HG03521 (cell line): ENCODE measurements at regions not wholly inside any gene's neighbourhood (a gene's known extent, or its start where the extent isn't known, plus 50 kb on each side); places are given as distances from the start of the nearest gene placed in this dataset.

ENCODE experiments used
- ATAC-seq: cut with Tn5 transposase; IDR thresholded peaks from one replicate; pipeline ENCODE4 v1.9.1; 2021; ENCODE audit warnings: mild to moderate bottlenecking, moderate library complexity; ENCODE audit not compliant: unreplicated experiment

DNA sequence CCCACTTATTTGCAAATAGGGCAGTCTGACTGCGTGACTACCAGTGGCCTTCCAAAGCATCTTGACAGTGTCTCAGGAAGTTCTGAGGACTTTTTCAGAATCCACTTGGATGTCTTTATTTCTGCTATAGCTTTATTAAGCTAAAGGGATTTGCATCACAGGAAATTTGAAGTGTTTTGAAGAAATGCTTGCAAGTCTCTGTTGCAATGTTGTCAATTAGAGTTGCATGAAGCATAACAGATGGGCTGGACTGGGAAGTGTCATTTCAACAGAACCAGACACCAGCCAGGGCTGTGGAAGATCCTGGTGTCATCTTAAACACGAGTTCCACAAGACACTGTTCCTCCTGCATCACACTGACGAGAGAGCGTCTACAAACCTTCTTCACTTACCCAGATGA lies 224.5 kb downstream of the EN1 start:
- ATAC-seq = no peak

DNA sequence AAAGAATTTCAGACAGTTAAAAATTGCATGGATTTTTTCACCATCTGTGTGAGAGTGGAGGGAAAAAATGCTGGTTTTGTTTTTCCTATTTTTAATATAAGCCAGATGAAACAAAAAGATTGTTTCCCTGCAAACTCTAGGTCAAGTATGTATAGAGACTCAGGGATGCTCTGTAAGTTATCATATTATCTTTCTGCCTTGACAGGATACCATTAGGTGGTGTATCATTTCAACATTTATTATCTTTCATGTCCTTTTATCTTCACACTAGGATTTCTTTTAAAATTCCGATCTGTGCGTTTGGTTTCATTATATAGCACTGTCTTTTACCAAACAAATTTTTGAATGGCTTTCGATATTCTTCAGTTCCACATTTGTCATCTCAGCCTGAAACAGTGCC lies 225.3 kb downstream of the EN1 start:
- no peak for ATAC-seq

DNA sequence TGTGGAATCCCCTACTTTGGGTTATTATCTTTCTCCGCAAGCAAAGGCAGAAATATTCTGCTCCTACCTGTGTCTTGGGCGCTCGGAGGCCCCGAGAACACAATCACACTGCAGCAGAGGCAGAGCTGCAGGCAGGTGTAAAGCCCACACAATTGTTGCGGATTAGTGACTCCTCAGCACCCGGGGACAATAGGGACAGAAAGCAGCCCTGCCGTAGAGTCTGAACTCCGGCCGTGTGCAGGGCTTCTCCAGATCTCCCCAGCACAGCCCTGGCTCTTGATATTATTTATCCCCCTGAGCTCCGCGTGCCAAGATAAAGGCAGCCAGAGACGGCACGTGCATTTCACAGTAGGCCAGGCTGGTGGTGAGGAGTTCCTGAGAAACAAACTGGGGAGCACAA lies 229.2 kb downstream of the EN1 start:
- ATAC-seq = no peak

DNA sequence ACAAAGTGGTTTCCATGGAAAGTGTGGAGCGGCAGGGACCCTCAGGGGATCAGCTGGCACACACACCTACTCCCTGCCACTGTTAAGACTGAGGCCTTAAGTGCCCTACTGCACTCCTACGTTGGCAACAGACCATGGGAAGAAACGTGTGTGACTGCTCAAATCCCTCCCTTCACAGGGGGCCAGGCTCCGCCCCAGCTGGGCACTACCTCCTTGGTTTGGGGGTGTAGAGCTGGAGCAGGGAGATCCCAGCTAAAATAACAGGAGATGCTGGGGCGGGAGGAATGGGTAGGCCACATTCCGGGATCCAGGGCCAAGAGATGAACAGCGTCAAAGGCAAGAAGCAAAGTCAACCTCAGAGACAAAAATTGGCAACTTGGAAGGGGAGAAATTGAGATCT lies 231.0 kb downstream of the EN1 start:
- no peak for ATAC-seq

DNA sequence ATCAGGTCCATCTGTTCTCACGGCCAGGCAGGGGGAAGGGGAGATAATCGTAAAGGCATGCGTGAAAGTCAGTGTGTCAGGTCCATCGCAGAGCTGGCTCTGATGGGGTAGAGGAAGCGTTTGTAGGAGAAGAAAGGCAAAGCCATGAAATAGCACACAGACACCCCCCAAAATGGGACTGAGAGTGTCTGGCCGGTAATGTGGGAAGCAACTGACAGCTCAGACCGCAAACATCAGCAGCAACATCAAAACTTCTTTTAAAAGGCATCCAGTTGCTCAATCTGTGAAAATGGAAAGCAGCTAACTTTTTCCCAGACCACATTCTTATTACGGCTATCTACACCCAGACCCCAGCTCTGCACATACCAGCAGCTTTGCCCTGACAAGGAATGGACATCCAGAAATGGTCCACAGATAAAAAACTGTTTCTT lies 232.6 kb downstream of the EN1 start:
- no peak for ATAC-seq

DNA sequence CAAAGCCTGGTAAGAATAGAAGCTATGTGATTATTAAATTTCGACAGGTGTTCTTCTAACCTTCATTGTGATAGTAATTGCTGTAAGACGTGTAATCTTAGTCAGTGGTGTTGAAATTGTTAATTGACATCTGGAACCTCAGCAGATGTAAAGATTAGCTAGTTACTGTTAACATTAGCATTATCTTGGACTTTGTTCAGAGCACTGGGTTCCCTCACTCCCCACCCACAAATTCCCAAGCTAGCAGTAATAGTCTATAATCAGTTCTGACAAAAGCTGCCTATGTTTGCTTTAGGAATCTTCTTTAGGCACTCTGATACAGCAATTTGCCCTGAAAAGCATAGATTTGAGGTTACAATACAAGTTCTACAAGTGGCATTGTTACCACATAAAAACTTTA lies 233.7 kb downstream of the EN1 start:
- ATAC-seq = no peak

DNA sequence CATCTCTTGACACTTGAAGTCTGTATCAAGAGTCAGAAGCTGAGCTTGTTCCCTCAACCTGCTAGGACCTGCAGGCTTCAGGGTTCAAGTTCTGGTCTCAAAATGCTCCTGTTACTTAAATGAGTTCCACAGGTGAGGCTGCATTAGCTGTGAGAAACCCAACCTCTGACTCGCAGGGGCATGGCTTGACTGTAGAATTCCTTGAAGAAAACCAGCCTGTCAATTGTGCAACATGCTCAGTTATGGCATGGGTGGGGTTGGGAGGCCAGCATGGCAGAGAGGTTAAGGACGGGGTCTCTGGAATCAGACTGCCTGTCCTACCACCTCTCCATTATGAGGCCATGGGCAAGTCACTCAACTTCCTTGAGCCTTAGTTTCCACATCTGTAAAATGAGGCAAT lies 235.8 kb downstream of the EN1 start:
- ATAC-seq = no peak

DNA sequence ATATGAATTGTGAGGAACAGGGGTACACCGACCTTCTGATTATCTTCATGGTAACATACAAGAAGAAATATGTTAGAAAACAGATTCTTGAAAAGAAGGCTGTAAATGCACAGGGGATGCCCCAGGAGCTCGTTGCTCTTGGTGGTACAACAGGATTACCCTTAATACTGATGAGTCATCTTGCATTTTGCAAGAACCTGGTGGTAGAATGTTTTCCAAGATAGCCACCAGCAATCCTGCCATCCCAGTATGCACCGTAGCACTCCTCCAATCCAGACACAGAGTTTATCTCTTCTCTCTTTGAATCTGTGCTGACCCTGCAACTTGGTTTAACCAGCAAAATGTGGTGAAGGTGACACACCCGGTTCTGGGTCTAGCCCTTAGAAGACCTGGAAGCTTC lies 238.3 kb downstream of the EN1 start:
- ATAC-seq = no peak

DNA sequence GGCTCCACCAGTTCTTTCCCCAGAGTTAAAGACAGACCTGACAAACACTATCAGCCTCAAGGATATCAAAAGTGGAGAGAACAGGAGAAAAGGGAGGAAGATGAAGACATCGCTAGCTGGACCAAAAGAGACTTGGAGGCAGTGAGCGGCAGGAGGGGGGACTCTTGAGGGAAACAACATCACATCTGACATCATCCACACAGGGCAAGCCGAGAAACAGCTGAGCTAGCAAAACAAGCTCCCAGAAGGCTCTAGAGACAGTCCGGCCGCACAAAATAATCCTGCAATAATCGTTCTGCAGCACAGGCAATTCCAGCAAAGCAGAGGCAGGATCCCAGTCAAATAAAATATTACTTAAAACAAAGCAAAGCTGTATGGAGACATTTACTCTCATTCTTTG lies 239.8 kb downstream of the EN1 start:
- ATAC-seq = no peak

DNA sequence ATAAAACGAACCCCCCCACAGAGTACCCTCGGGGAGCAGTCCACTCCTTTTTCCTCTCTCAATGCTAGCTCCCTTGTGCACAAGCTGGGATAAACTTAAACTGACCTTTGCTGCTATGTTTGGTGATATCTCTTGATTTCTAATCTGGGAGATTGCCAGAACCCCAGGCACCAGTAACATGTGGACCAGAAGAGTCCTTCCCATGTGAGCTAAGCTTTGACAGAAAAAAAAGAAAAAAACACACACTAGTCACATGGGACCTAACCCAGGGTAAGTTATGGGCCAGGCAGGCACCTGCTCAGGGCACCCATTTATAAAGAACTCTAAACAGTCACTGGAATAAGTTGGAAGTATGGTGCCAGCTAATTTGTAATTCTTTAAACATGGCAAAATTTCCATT lies 242.6 kb downstream of the EN1 start:
- no peak for ATAC-seq

DNA sequence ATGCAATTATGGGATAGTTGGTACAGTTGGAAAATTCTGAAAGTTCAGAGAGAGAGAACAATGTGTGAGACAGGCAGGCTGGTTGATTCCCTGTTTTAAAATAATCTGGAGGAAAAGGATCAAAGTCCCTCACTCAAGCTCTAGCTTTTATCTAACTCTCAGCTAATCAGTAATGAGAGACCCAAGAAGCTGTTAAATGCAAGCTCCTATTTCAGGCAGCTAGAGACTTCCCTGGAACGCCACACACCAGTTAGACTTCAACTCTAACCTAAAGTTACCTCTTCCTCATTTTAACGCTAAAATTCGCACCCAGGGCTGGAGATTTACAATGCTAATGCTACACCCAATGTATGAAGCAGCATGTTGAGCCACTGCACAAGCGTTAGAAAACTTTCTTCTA lies 243.1 kb downstream of the EN1 start:
- no peak for ATAC-seq

DNA sequence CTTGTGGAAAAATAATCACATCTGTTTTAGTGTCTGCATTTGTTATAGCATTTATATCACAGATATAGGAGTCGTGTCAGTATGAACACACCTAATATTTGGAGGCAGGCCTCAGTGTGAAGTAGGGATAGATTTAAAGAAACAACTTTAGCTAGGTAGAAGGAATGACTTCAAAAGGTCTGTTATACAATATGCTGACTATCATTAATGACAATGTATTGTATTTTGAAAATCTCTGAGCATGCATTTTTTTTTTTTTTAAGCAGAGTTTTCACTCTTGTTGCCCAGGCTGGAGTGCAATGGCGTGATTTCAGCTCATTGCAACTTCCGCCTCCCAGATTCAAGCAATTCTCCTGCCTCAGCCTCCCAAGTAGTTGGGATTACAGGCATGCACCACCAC lies 248.3 kb downstream of the EN1 start:
- ATAC-seq = no peak

DNA sequence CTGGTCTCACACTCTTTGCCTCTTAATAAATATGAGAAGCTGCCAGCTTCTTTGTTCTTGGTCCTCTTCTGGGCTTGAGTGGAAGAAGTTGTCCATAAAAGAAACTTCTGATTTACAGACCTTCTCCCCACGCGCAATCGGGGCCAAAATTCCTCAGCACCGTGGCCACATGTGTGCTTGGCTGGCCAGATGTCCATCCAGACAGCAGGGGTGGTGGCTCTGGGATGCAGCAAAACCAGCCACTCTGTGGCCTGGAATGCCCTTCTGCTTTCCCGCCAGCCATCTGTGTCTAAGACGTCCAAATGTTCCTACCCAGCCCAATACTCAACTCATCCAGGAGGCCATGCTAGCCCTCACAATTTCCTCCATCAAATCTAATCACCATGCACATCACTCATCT lies 250.8 kb downstream of the EN1 start:
- no peak for ATAC-seq

DNA sequence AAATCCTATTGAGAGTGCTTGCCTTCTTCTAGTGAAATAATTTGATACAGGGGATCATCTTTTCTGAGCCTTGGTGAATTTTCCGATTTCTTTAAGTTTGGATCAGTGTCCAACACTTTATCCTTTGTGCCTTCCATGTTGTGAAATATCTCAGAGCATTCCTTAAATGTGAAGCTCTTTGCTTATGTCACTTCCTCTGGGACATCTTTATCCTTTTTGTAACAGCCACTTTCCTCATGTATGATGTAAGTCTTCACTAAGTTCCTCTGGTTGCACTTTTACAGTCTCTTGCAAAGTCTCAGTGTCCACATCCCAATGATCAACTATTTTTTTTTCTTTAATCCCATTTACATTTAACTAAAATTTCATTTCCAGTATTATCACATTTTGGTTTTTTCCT lies 254.2 kb downstream of the EN1 start:
- ATAC-seq = no peak

DNA sequence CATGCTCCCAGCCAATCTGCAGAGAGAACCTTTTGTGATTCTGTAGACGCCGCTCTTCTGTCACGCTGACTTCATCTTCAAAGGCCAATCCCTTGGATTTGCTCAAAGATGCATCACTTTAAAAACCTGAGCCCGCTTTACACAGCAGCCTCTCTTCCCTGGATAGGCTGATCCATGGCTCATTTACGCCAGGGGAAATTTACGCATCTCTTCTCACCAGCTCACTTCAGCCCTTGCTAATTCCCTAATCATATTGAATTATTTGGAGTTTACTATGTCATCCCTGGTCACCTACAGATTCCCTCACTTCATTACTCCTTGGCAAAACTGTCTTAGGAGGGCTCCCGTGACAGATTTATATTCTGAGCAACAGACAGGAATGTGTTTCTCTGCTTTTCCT lies 256.2 kb downstream of the EN1 start:
- ATAC-seq = no peak

DNA sequence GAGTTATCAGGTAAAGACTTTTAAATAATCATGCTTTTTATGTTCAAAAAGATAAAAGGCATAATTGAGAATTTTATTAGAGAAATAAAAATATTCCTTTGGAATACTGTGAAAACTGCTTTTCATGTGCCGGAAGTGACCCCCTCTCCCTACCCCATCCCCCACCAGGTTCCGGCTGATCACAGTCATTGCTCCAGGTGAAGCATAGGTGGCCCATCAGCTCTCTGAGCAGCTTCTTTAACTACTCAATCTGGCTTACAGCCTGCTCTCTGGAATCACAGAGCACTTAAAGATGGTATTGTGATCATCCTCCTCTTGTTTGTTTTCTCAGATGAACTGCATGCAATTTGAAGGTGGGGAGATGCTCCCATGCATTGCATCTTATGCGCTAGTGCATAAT lies 257.7 kb downstream of the EN1 start:
- ATAC-seq = no peak

DNA sequence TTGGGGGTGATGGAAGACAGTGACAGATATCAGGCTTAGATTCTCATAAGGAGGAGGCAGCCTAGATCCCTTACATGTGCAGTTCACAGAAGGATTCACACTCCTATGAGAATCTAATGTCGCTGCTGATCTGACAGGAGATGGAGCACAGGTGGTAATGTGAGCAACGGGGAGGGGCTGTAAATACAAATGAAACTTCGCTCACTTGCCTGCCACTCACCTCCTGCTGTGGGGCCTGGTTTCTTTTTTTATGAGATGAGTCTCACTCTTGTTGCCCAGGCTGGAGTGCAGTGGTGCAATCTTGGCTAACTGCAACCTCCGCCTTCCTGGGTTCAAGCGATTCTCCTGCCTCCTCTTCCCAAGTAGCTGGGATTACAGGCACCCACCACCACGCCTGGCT lies 258.6 kb downstream of the EN1 start:
- no peak for ATAC-seq

DNA sequence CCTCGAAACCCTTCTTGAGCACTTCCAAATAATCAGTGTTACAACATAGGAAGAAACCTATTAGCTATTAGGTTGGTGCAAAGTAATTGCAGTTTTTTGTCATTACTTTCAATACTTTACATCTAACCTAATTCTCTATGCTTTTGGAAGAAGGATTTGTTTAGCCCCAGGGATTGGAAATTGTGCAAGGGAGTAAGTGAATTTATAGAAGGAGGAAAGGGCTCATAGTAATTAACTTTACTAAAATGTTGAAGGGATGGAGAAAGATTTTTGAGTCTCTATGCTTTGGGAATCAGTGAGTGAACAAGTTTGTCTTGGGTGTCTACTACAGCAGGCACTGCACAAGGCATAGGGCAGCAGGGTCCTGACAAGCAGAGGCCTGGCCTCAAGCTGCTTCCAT lies 261.1 kb downstream of the EN1 start:
- no peak for ATAC-seq

DNA sequence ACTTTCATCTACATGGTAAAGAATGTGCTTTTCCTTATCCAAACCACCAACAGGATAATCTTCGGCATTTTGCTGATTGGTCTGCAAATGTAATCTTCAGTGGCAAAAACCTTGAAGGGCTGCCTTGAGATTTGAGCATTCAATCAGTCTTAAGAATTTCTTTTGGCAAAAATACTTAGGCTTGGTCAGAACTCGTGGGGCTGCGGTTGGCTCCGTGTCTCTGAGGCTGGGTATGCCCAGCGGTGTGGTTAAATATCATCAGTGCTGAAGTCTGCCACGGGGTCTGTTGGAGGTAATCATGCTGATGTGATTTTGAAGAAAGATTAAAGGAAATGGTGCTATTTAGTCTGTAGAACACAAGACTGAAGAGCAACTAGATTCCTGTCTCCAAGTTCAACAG lies 262.6 kb downstream of the EN1 start:
- no peak for ATAC-seq

DNA sequence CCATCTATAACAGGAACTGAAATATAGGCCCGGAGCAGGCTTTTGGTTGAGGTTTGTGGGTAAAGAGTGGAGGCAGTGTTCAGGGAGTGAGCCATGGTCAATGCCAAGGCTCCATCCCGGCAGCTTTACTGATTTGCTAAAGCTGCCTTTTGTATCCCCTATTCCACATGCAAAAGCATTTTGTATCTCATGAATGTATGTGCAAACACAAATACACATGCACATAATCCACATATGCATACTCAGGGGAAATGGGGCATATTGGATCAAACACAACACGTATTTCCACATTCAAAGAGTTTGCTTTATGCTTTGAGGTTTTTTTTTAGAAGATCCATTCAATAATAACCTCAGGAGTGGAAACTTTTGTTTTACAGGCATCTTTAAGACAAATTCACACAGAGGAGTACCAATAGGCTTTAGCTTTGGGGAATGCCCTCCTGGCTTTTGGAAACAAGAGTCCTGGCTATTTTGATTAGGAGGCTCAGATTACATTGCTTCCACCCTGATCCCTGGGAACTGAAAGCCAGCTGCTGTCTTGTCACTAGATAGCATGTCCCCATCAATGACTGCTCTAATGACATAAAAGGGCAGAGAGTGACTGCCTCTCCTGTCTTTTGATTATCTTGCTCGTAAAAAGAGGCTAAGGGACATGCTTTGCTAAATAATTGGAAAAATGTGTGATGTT lies 263.2 kb downstream of the EN1 start:
- no peak for ATAC-seq

DNA sequence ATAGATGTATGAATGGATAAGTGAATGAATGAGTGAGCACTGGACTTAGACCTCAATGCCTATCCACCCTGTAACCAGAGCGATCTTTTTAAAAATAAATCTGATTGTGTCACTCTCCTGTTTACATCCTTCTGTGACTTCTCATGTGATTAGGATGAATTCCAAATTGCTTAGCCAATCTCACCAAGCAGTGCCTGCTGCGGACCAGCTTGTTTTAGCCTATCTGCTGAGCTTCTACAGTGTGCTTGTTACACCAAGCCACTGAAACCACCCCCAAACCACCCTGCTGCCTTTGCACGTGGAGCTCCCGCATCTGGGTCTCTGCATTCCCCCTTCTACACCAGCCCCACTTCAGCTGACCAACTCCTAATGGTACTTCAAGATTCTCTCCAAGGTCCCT lies 265.4 kb downstream of the EN1 start:
- no peak for ATAC-seq

DNA sequence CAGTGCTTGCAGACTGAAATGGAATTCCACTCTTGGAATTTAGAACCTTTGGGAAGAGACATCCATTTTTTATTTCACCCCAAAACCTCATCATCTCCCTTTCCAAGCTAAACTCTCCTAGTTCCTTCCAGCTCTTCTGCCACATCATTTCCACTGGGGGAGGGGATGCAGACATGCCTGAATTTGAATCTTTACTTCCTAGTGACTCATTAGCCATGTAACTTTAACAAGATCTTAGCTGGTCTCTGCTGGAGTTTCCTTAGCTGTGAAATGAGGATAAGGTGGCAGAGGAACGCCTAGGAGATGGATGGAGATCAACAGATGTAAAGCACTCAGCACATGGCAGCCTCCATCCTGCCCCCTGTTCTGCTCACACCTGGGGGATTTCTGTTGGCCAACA lies 266.8 kb downstream of the EN1 start:
- no peak for ATAC-seq

DNA sequence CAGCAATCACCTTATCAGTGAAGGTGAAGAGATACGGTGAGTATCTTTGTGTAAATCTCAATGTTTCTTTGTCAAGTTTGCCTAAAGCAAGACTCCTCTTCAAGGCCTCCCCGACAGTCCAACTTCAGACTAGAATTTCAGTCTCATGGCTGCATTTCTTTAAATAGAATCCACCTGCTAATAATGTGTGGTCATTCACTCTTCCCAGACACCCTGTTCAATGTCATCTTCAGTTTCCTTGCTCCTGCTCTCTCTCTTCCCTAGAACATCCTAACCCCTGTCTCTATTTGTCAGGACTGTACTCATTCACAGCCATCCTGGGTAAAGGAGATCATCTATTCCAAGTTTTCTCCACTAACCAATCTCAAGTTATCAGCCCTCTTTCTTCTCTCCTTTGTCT lies 267.3 kb downstream of the EN1 start:
- no peak for ATAC-seq

DNA sequence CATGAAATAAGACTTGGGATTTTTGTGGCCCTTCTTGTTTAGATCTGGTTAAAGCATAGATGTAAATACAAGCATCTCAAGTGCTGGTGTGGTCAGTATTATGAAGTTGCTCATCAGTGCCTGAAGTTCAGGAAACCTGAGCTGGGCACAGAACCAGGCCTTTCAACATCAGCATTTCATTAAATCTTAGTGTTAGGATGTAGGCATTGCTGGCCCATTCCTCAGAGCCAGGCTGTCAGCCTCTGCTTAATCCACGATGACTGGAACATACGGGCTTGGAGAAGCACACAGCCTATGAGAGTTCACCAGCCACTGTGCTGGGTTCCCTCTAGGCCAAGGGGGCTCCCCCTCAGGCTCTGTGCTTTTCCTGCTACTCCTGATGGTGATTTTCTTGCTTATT lies 270.2 kb downstream of the EN1 start:
- no peak for ATAC-seq
